ENCODE measurements at regions not wholly inside any gene's neighbourhood (a gene's known extent, or its start where the extent isn't known, plus 50 kb on each side); places are given as distances from the start of the nearest gene placed in this dataset.

GRCh38 chr3:18234717-18235335 is 190.3 kb downstream of the SATB1 start:
- TF ChIP-seq CTCF (optimal IDR thresholded peaks at IDR 0.05 in 1 of 3, IDR thresholded peaks at IDR 0.05 in 1 of 3, conservative IDR thresholded peaks at IDR 0.05 in 1 of 3; ENCODE audit: extremely low read depth in 1 of 3, insufficient read depth in 2 of 3, low read length in 3 of 3) (no peak), EZH2 (IDR thresholded peaks at IDR 0.05; ENCODE audit: low read length) (no peak)
